Lower leg skin (tissue), 4 donors: ENCODE measurements at regions not wholly inside any gene's neighbourhood (a gene's known extent, or its start where the extent isn't known, plus 50 kb on each side); places are given as distances from the start of the nearest gene placed in this dataset.

ENCODE experiments used
- DNase-seq, 2 donors: peaks; one replicate each; pipeline ENCODE4 v3.0.0-alpha.2; 2019; ENCODE audit warnings: low spot score in 2 of 2
- H3K4me3 ChIP-seq: fragments of 200-600 bp; sonication (generic); 2 replicates; pipeline ENCODE4 v1.5.1; 2017; ENCODE audit warnings: mild to moderate bottlenecking, low read depth; ENCODE audit not compliant: poor library complexity, severe bottlenecking
- POLR2A ChIP-seq, 2 donors: fragments of 450-650 bp; IDR thresholded peaks; one replicate each; pipeline ENCODE4 v1.6.1; 2016 to 2017; ENCODE audit warnings: antibody characterized with exemption in 2 of 2, mild to moderate bottlenecking in 1 of 2, moderate library complexity in 1 of 2
- WGBS, 2 donors: methylation state at CpG; one replicate each; pipeline ENCODE4 v1.1.5; 2018; 5-methylcytosine and 5-hydroxymethylcytosine counted together
- intact Hi-C: fragments of 100-400 bp; cut with DNase I; formaldehyde crosslinking; loops from one replicate; pipeline ENCODE4 v1.15.0; 2023; ENCODE audit warnings: low total_unique reads
- TF ChIP-seq, protein P1 (sequence below), 3 donors: fragments of 450-650 bp; IDR thresholded peaks; one replicate each; pipeline ENCODE4 v1.5.1; 2016; ENCODE audit warnings: antibody characterized with exemption in 3 of 3, mild to moderate bottlenecking in 3 of 3, moderate library complexity in 2 of 3

DNA sequence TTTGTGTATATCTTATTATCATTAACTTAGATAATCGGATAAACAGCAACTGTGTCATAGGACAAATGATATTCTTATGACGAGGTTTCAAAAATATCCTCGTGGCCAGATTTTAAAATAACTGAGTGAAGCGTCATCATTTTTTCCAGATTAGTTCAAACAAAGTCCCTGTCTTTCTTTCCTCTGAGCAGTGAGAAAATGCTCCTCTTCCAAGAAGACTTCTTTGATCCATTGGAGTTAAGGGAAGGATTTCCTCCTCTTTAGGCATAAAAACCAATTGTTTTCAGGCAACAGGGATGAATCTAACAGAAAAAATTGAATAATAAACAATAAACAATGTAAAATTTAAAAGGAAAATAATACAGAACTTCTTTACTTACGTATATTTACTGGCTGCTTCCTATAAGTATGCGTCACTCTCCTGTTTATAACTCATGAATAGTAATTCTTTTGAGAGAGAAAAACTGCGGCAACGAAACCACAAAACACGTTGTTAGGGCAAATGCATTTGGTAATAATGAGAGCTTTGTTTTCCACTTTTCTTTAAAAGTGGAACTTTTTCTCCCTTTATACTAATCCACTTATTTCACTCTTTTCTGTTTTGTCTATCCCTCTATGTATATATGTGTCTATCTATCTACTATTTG, 419.4 kb upstream of the ONECUT1 start:
- 75 to 84% methylated on average over 9 of the region's 9 CpGs for WGBS, 2 donors
- no peak overlapping the region for H3K4me3 ChIP-seq
- intact Hi-C loops, result no loop called here
- TF ChIP-seq, protein P1, sequence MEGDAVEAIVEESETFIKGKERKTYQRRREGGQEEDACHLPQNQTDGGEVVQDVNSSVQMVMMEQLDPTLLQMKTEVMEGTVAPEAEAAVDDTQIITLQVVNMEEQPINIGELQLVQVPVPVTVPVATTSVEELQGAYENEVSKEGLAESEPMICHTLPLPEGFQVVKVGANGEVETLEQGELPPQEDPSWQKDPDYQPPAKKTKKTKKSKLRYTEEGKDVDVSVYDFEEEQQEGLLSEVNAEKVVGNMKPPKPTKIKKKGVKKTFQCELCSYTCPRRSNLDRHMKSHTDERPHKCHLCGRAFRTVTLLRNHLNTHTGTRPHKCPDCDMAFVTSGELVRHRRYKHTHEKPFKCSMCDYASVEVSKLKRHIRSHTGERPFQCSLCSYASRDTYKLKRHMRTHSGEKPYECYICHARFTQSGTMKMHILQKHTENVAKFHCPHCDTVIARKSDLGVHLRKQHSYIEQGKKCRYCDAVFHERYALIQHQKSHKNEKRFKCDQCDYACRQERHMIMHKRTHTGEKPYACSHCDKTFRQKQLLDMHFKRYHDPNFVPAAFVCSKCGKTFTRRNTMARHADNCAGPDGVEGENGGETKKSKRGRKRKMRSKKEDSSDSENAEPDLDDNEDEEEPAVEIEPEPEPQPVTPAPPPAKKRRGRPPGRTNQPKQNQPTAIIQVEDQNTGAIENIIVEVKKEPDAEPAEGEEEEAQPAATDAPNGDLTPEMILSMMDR (IDR thresholded peaks at IDR 0.05), result no peak
- TF ChIP-seq POLR2A (IDR thresholded peaks at IDR 0.05), result no peak
- DNase-seq, result no peak

DNA sequence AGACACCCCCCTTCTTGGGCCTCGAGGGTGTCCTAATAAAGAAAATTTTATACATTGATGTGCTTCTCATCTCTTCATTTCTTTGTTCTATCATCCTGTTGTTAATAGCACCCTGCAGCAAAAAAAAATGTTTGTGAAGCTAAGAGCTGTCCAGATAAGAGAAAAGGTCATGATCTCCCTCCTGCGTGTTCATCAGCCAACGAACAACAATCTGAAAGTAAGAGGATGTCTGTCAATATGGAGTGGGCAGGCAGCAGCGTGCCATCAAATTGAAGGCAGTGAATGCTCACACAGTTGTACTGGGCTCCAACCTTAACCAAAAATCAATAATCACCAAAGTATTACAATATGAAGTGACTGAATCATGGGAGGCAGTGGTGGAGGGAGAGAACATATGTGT, 418.6 kb upstream of the ONECUT1 start:
- WGBS, 2 donors, result 48 to 53% methylated on average over 4 of the region's 4 CpGs
- intact Hi-C loops, result no loop called here
- DNase-seq, result no peak
- no peak overlapping the region for H3K4me3 ChIP-seq
- TF ChIP-seq POLR2A (IDR thresholded peaks at IDR 0.05), result no peak
- TF ChIP-seq, protein P1 (IDR thresholded peaks at IDR 0.05), result no peak

DNA sequence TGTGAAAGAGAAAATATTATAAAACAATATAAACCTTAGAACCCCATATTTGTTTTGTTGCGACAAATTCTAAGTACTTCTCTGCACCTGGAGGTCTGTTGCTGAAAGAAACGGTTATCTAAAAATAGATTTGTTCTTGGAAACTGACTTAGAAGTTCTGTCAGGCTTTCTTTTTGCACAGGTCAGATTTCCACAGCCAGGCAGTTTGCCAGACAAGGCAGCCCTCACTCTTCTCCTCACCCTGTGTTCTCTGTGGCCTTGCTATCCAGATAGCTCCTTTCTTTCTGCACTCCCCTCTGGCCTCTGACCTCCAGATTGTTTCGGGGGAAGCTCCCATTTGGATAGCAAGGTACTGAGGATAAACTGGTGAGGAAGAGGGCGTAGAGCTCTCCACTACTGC, 413.3 kb upstream of the ONECUT1 start:
- 42 to 60% methylated on average over 4 of the region's 4 CpGs for WGBS, 2 donors
- H3K4me3 ChIP-seq, result no peak overlapping the region
- DNase-seq, result no peak
- TF ChIP-seq, protein P1 (IDR thresholded peaks at IDR 0.05), result no peak
- intact Hi-C loops, result no loop called here

DNA sequence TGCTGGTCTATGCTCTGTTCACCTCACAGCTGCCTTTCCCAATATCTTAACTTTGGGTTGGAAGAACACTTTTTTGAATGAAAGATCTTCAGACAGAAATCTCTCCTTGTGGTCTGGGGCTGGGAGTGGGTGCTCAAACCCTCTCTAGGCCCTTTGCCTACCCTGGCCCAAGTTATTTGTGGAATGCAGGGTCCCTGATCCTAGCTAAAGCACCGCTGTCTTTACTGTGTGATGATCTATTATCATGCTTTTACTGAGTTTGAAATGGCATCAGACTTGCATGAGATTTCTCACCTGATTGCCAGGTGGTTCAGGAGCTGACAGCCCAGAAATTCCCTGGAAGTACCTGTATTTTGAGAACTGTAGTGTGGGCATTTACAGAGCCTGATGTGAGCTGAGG, 412.7 kb upstream of the ONECUT1 start:
- DNase-seq, result no peak
- no peak overlapping the region for H3K4me3 ChIP-seq
- WGBS, 2 donors, result 31 to 43% methylated on average over 1 of the region's 1 CpG
- intact Hi-C loops, result no loop called here
- TF ChIP-seq, protein P1 (IDR thresholded peaks at IDR 0.05), result no peak
- no peak for TF ChIP-seq POLR2A (IDR thresholded peaks at IDR 0.05)

DNA sequence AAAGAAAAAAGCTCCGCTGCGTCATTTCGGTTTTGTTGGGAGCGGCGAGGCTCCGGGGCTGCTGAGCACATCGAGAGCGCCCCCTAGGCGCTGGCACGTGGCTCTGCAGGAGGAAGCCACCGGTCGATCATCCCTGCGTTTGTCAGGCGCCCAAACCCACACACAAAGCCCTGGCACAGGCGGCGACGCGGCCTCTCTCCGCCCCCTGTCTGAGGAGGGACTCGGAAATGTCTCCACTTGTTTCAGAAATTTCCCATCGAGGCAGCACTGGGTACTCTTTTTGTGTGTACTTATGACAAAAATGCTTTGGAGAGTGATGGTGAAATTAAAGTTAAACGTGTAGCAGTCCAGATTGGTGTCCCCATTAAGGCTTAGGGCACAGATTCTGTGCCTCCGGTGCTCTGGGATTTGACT, 407.3 kb upstream of the ONECUT1 start:
- no peak overlapping the region for H3K4me3 ChIP-seq
- no peak for TF ChIP-seq POLR2A (IDR thresholded peaks at IDR 0.05)
- TF ChIP-seq, protein P1 (IDR thresholded peaks at IDR 0.05), result no peak

DNA sequence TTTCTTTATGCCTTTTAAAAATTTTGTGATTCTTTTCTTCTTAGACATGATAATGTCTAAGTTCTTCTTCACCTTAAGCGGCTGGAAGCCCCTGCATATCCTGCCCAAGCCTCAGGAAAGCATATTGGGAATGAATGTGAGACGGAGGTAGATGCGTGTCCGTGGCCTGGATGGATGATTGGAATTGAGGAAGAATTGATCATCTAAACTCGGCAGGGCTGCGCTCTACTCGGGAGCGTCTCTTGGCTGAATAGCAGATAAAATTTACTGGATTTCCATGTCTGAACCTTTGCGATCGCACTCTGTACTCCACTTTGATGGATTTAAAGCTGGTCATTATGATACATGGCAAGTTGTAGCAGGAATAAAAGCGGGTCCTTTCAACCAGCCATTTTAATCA, 406.7 kb upstream of the ONECUT1 start:
- TF ChIP-seq, protein P1 (IDR thresholded peaks at IDR 0.05), result no peak
- no peak for TF ChIP-seq POLR2A (IDR thresholded peaks at IDR 0.05)
- intact Hi-C loops, result loop anchor here (10.0 kb wide), 1 partner anchor 412 kb away; no protein-coding TSS in a partner anchor
- DNase-seq, result no peak
- WGBS, 2 donors, result 50 to 58% methylated on average over 11 of the region's 11 CpGs
- no peak overlapping the region for H3K4me3 ChIP-seq

More for the DNA sequence above, 407.3 kb upstream of the ONECUT1 start:
- 3 to 5% methylated on average over 23 of the region's 23 CpGs for WGBS, 2 donors
- intact Hi-C loops, result loop anchor here (10.0 kb wide), 1 partner anchor 413 kb away; no protein-coding TSS in a partner anchor
- peak; percentile 23 to 87 for DNase-seq
